Activated CD8-positive, alpha-beta memory T cell treated with anti-CD3 and anti-CD28 coated beads for 1 hour (primary cell): ENCODE measurements at regions not wholly inside any gene's neighbourhood (a gene's known extent, or its start where the extent isn't known, plus 50 kb on each side); places are given as distances from the start of the nearest gene placed in this dataset.

Experiments used
- DNase-seq, 2 donors: peaks; one replicate each; pipeline ENCODE4 v3.0.0-alpha.2; 2020; ENCODE audit warnings: low read depth in 1 of 2; ENCODE audit errors: extremely low read depth in 1 of 2

DNA sequence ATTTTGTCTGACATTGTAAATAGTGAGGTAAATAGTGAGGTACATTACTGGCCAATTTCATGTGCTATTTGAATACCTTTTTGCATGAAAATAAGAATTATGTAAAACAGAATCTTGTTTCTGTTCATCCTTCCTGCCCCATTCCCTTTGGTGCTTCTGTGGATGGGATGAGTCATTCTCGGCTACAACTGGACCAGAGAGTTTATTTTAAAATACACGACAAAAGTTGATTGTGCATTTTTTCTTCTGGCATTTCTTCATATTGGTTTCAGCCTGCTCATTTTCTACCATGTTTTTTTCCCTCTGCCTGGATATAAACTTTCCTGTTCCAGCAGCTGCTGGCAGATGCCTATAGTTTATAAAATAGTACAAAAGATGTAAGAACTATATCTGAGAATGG lies 107.5 kb downstream of the CYSLTR2 start:
- DNase-seq, result no peak

DNA sequence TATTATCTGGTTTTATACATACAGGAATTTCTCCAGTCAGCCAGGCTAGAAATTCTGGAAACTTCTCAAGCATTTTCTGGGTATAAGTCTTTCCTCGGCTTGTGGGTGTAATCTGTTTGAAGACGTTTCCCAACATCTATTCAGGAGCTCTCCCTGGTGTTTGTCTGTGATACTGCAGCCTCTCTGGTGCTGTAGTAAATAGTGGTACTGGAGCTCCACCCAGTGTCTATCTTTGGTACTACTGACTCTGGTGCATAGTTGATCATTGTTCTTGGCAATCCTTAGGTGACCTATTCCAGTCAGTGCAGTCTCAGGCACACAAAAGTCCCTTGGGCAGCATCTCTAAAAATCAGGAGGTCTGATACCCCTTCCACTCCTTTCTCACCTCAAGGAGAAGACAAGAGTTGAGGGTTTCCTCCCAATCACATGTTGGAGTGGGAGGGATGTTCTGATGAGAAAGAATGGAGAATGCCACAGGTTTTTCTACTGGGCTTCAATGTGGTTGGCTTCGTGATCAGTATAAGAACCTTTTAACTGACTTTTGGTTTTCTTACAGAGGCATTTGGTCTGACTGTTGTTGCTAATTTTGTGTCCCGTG lies 115.5 kb downstream of the CYSLTR2 start:
- DNase-seq, result peak; percentile 48 to 62

DNA sequence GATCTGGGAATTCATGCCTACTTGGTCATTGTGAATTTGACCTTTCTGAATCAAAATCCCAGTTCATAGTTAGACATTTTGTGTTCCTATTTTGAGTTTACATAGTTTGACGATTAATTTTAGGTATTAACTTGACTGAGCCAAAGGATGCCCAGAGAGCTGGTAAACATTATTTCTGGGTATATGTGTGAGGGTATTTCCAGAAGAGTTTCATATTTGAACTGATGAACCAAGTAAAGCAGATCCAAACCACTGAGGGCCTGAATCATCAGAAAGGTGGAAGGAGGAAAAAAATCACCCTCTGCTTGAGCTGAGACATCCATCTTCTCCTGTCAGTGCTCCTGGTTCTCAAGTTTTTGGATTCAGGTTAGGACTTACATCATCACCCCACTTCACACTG lies 116.6 kb downstream of the CYSLTR2 start:
- no peak for DNase-seq

DNA sequence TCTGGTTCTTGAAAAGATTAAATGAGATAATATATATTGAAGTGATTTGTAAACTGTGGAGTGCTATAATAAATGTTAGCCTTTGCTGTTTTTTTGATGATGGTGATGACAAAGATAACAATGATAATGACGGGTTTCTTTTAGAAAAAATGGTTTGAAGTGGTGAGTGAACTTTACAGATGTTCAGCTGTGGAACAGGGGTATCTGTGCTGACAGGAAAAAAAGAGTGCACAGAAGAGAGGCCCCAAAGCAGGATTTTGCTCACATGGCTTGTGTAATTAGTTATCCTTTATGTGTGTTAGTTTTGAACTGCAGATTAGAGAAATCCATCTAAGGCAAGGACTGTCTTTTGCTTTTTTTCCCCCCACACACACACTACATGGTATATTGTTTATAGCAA lies 119.2 kb downstream of the CYSLTR2 start:
- DNase-seq, result no peak

DNA sequence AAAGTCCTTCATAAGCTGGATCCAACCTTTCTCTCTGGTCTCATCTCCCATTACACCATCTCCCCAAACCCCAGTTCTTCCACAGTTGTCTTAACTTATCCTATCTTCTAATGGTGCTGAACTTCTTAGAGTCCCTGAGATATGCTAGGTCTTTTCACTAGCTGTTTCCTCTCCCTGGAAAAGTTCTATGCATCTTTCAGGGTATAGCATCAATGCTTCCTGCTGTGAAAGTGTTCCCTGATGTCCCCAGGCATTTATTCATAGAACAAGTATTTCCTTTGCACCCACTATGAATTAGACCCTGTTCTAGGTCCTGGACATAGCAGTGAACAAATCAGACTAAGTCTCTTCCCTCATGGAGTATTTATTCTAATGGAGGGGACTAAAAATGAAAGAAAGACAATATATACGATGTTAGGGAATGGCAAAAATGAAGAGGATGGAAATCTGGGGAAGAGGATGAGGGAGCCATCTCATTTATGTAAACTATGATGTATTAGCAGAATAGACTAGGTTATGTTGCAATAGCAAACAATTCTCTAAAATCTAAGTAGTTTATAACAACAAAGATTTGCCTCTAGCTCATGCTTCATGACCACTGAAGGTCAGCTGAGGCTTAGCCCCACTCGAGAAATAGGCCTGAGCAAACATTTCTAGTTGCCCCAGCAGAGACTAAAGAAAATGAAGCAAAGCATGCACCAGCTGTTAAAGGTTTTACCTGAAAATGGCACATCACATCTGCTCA lies 120.0 kb downstream of the CYSLTR2 start:
- no peak for DNase-seq

DNA sequence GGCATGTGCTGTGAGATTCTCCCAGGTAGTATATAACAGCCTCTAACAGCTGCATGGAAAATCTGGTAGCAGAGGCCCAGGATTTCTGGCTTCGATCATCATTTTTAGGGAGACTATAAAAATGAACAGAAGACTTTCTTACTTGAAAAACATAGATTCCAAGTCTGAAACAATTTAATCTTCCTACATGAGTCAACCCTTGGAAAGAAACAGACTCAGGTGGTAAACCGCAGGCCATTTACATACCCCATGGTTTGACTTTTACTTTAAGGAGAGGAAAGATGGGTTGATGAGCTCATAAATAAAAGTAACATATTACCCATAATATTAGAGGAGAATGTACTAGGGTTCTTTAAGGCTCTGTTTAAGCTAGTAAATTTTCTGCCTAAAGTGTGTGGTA lies 121.6 kb downstream of the CYSLTR2 start:
- no peak for DNase-seq

DNA sequence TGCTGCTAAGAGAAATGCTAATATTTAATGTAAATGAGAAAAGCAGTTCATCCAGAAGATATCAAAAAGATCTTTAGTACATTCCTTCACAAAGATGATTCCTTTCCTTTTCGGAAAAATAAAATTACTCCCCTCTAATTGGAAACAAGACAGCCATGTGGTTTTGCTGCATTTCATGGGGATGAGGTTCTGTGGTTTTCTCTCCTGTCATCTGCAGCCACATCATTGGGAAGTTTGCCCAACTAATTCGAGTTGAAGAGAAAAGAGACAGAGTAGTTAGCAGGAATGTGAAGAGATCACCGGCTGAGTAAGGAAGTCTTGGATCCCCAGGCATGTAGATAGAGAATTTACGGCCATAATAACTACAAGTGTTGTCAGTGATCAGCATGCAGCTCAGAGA lies 122.1 kb downstream of the CYSLTR2 start:
- DNase-seq, result no peak

DNA sequence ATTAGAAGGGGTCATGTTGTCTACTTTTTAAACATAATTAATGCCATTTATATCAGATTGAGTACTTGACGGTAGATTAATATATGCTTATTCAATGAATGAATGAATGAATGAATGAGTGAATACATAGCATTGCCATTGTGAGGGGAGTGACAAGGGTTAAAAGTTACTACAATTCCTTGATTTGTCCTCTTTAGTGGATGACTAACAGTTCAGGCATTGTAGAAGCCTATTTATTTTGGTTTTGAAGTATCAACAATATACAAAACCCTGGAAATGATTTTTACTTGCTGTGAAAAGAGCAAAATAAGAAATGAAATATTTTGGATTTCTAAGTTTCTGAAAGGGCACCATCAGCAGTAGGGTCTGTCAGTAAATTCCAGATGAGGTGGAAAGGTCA lies 122.7 kb downstream of the CYSLTR2 start:
- no peak for DNase-seq

DNA sequence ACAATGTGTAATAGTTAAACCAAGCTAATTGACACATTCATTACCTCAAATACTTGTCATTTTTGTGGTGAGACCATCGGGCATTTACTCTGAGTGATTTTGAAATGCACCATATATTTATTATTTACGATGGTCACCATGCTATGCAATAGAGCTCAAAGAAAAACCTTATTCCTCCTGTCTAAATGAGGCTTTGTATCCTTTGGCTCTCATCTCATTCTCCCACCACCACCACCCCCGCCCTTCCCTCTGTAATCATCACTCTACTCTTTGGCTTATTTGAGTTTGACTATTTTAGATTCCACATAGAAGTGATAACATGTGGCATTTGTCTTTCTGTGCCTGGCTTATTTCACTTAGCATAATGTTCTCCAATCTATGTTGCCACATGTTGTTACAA lies 124.9 kb downstream of the CYSLTR2 start:
- no peak for DNase-seq

DNA sequence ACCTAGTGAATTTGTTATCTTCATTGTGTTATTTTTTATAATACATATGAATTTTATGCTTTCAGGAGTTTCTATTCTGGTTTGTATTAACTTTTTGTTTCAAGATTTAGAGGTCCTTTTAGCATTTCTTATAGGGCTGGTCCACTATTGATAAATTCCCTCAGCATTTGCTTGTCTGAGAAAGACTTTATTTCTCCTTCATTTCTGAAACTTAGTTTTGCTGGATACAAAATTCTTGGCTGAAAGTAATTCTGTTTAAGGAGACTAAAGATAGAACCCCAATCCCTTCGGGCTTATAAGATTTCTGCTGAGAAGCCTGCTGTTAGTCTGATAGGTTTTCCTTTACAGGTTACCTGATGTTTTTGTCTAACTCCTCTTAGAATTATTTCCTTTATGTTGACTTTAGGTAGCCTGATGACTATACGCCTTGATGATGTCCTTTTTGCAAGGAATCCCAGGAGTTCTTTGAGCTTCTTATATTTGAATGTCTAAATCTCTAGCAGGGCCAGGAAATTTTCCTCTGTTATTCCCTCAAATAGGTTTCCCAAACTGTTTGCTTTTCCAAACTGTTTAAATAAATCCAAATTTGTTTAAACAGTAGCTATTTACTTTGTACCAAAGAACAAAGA lies 127.1 kb downstream of the CYSLTR2 start:
- no peak for DNase-seq

DNA sequence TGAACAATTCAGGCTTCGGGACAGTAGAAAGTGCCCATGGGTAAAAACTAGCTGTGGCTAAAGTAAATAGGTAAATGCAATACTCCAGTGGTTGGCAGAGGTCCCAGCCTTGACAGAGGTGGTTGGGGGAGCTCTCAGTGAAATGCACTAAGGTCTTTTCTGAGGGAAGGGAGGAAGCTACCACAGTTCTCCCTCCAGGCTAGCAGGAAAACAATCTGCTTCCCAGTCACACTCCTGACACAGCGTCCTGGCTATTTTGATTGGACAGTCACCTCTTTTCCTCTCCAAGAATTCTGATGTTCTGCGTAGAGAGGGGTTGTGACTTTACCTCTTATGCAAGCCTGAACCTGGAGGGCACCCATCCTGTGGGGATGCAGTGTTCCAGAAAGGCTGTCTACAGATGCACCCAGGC lies 128.7 kb downstream of the CYSLTR2 start:
- no peak for DNase-seq

DNA sequence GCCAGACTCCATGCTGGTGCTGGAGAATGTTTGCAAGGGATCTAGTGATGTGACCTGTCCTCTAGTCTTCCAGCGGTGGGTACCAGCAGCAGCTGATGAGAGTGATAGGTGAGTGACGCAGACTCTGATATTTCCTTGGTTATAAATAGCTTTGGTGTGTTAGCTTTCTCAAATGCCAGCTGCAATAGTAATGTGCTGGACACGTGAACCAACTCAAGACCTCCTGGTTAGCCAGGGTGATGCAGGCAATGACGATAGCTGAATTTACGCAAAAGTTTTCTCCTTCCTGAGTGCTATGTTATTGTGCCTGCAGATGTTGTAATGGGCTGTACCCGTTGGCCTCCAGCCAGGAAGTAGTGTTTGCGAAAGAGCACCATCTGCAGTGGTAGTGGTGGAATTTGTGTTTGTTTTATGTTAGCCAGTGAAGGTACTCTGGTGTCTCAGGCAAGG lies 129.5 kb downstream of the CYSLTR2 start:
- DNase-seq, result no peak

DNA sequence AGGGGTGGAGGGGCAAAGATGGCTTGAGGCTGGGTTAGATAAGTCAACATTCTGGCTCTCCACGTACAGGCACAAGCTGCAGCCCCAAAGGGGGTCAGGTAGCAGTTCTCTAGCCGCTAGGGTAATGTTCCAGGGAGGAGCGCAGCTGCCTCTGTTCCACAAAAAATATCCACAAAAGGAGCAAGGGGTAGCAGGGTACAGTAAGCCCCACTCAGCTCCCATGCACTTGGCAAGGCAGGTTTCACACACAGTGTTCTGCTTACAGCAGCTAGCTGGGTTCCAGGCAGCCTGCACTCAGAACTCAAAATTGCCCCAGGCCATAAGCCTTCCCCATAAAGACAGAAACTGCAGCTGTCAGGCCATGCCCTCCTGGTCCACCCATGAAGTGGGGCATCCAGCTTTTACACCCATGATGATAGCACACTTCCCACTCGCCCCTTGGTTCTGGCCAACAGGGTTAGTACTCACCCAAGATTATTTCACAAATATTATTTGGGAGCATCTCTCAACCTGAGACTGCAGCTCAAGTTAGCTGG lies 130.0 kb downstream of the CYSLTR2 start:
- no peak for DNase-seq

DNA sequence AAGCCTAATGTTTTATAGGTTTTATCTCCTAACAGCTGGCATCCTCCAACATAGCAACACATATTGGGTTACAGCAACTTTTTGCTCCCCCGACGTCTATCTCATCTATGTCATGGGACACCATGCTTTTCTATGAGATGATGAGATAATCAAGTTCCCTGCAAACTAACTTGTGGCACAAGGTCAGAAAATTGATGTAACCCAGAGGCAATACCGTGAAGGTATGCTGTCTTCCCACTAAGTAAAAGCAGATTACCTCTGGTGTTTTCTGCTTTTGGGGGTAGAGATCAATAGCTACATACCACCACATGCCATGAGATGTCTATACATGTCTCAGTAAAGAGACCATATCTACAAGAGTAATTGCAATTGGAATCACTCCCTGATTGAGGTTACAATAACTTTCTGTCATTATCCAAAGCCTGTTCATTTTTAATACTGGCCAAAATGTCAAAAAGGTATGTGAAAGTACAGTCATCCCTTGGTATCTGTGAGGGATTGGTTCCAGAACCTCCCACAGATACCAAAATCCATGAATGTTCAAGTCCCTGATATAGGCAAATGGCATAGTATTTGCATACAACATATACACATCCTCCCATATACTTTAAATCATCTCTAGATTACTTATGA lies 131.3 kb downstream of the CYSLTR2 start:
- no peak for DNase-seq

DNA sequence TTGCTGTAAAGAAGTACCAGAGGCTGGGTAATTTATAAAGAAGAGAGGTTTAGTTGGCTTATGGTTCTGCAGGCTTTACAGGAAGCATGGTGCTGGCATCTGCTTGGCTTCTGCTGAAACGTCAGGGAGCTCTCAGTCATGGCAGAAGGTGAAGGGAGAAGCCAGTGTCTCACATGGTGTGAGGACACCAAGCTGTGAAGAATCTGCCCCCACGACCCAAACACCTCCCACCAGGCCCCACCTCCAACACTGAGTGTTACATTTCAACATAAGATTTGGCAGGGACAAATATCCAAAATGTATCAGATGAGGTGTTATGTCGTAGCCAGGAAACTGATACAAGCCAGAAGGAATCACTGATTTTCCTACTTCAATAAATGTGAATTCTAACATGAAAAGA lies 136.5 kb downstream of the CYSLTR2 start:
- DNase-seq, result no peak

DNA sequence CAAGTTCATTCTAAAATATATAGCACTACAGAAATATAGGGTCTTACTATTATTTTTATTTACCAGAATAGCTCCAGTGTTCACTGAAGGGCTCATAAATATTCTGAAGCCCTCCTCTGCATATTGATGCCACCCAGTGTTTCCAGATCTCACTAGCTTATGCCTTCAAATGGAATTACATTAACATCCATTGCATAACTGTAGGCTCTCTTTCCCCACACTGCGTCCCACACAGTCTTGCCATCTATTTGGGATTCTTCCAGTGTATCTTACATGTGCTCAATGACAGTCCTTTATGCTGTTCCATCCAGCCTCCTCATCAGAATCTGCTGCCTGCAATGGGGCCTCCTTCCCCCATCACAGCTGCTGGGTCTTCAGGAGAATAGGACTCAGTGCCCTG lies 137.2 kb downstream of the CYSLTR2 start:
- no peak for DNase-seq

DNA sequence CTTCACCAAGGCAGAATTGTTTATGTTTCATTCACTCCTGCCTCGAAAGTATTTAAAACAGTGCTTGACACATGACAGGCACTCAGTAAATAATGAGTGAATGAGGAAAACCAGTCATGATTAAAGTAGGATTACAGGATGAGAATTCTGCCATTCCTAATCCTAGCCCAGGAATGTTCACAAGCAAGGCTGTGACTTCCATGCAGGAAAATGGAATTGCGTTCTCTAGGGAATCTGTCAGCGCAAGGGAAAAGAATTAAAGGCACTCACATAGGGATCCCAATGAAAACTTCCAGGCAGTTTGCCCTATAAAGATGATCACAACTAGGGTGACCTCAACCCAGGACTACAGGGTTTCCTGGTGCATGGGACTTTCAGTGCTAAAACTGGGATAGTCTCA lies 143.4 kb downstream of the CYSLTR2 start:
- DNase-seq, result no peak

DNA sequence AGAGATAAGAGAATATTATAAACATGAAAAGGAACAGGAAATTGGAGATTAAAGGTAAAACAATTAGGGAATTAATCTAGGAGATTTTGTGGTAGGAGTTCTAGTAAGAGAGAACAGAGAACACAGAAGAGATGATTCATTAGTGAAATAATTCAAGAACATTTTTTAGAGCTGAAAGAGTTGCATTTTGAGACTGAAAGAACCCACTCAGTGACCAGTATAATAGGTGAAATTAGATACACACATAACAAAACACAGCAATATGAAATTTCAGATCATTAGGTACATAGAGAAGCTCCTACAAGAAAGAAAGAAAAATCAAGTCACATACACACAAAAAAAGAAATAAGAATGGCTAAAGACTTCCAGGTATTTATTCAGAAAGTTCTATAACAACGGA lies 144.0 kb downstream of the CYSLTR2 start:
- DNase-seq, result no peak

DNA sequence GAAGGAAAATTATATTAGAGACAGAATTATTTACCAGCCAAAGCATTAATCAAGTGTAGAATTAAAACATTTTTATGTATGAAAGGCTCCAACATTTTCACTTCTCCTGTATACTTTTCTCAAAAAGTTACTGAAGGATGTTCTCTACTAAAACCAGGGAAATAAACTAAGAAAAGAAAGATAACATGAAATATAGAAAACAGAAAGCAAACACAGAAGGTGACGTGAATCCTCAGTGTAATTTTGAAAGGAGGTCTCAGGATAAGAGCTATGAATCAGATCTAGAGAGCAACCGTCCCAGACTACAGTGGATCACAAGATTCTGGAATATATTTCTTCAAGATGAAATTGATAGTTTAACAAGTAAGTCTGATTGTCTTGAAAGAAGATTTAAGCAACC lies 144.5 kb downstream of the CYSLTR2 start:
- DNase-seq, result no peak

DNA sequence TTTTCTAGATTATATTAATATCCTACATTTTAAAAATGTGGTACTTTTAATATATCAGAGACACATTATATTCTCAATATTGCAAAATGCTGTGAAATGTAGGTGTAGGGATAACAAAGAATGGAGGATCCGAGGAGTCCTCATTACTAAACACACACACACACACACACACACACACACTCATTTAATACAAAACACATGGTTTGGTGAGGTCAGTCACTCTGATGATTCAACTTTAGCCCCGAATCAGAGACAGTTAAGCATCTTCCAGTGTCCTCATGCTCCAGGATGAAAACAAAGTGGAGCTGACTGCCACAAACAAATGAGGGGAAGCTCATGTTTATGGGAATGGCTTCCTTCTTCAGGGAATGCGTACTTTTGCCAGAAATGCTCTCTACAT lies 147.5 kb downstream of the CYSLTR2 start:
- no peak for DNase-seq

DNA sequence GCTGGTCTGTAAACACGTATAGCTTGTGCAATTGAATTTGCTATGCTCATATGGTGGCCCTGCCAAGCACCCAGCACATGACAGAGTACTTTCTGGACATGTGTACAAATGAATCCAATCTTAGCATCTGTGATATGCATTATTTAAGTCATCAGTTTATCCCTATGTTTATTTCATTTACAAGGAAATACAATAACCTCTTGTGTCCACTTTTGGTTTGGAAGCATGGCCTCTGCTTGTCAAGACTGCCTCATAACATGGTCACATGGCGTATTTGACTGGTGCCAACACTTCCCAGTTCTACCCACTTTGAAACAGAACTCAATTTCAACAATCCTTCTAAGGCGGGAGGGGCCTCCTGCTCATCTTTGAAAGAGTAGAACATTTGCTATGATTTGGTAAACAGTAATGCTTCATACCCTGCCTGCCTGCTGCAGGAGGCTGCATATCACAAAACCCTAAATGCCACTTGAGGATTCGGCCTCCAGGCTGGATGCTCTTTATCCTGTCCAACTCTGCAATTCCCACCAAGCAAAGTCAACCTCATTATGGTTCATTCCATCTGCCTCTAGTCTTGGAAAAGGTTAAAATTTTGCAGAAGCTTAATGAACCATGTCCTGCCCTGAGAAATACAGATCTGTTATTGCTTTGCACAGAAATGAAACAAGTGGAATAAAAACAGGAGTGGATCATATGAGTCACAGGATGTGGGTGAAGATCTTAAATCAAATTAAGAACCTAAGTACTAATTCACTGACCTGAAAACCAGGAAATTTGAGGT lies 151.3 kb downstream of the CYSLTR2 start:
- DNase-seq, result no peak
